HG02981 (cell line): ENCODE measurements at regions not wholly inside any gene's neighbourhood (a gene's known extent, or its start where the extent isn't known, plus 50 kb on each side); places are given as distances from the start of the nearest gene placed in this dataset.
"Not testable (repeated sequence)": the region's sequence is repeated elsewhere in the genome, so short reads cannot be mapped to it uniquely, and the experiment has no call there.

Experiments used
- ATAC-seq: cut with Tn5 transposase; IDR thresholded peaks from one replicate; pipeline ENCODE4 v1.9.1; 2021; ENCODE audit warnings: mild to moderate bottlenecking, moderate library complexity; ENCODE audit not compliant: unreplicated experiment

DNA sequence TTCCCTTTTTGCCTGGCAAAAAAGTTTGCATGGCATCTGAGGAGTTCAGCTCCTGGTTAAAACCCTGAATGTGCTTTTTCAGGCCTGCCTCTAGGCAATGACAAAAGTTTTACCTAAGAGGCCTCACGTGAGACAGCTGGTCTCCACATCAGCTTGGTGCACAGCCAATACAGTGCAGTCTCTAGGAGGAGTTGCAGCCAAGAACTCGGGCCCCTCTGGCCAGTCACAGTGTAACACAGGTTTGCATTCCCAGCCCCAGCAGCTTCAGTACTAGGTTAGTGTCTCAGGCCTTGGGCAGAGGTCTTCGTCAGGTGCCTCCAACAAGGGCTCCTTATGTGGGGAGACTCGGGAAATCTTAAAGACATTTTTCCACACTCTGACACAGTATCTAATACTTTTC is 771.7 kb downstream of the SORCS1 start:
- ATAC-seq: no peak

DNA sequence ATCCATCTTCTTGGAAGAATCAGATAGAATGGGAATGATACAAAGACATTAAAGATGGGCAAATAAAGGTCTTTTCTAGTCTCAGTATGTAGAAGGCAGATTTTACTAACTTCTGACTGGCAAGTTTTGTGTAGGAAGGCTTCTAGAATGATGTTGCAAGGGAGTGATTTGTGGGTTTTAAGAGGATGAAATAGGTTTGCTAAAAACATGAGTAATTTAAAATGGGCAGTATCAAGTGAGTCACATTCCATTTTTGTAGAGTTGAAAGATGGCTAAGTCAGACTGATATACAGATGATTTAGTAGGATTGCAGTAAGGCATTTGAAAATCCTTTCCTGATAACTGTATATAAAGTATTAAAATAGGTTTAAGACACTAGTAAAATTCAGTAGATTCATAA is 777.4 kb downstream of the SORCS1 start:
- ATAC-seq: no peak

DNA sequence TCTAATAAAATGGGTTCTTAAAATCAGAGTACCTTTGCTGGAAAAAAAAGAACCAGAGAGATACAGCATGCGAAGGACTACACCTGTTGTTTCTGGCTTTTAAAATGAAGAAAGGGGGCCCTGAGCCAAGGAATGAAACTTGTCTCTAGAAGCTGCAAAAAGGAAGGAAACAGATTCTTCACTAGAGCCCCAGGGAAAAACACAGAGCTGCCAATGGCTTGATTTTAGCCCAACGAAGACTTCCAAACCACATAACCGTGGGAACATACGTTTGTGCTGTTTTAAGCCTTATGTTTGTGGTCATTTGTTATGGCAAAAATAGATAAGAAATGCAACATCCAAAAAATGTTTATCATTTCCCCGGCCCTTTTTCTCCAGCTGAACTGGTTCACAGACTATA is 780.0 kb downstream of the SORCS1 start:
- no peak for ATAC-seq

DNA sequence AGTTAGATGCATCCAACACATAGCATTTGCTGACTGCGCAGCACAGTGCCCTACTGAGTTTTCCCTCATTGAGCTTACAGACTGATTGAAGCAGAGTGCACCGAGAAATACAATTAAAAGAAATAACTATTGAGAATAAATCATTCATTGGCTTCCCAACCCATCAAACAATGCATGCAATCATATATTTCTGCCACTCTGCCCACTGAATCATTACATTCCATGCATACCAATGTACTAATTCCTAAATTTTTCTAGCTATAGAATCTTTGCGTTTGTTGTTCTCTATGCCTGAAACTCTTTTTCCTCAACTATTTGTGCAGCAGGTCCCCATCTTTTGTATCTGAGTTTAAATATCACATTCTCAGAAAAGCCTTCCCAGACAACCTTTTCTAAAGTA is 783.8 kb downstream of the SORCS1 start:
- no peak for ATAC-seq

DNA sequence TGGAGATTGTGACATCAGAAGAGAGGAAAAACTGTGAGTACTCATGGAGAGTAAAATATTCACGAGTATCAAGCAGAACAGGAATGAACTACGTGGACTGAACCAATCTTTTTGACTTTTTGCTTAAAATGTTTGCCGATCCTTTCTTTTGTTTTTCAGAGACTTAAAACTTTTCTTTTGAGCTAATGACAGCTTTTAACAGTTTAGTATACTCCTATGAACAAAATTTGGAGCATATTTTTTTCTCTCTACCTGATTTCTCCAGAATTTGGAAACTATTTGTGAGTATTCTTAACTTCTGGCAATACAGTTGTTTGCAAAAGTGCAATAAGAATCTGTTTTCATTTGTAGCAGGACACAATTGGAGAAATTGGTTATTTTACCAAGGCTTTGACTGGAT is 786.3 kb downstream of the SORCS1 start:
- no peak for ATAC-seq

DNA sequence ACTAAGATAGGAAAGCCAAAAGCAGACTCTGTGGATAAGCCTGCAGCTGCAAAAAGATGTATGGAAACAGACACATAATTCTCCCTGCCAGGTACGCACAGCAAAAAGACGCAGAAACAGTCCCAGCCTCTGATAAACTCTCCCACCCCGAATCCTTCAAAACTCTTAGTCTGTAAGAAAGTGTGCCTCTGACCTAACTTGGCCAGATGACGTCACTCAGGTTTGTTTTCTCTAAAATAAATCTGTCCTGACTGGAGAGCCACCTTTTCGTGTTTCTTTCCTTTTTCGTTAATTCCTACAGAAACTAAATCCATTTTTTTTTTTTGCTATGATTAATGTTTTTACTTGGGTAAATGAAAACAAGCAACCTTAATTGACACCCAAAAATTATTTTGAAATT is 793.8 kb downstream of the SORCS1 start:
- ATAC-seq: no peak

DNA sequence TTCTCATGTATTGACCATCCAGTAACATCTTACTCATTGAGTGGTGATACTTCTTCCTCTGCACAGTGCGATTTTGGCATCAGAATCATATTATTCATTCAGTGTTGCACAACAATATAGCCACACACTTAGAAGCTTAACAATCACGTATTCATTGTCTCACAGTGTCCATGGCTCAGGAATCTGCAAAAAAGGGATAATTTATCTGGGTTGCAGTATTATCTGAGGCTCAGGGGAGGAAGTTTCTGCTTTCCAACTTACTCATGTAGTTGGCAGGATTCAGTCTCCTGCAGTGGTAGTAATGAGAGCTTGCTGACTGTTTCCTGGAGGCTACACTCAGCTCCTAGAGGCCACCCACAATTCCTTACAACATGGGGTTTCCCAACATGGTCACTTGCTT is 803.6 kb downstream of the SORCS1 start:
- no peak for ATAC-seq

DNA sequence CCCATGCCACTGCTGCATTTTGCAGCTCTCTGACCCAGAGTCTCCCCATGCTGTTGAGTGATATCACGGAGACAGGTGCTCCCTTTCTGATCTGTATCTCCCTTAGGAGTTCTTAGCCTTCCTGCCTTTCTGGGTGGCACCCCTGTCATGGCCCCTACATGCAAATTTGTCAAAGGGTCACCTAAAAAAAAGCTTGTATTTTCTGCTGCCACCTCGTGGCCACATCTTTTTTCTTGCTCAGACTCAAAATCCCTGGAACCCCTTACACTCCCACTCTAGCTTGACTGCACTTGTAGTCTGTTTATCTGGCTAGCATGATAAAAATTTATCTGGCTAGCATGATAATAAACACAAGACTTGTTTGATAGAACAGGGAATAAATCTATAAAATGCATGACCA is 809.1 kb downstream of the SORCS1 start:
- ATAC-seq: no peak

DNA sequence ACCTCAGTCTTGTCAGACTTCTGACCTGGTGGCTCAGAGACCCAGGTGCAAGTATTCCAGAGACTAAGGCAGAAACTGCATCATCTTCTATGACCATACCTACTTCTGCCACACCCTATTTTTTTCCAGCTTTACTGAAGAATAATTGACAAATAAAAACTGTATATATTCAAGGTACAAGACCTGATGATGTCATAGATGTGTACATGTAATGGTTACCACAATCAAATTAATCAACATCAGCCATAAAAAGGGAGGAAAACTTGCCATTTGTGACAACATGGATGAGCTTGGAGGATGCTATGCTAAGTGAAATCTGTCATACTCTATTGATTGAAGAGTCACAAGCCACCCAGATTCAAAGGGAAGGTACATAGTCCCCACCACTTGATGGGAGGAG is 815.6 kb downstream of the SORCS1 start:
- no peak for ATAC-seq

DNA sequence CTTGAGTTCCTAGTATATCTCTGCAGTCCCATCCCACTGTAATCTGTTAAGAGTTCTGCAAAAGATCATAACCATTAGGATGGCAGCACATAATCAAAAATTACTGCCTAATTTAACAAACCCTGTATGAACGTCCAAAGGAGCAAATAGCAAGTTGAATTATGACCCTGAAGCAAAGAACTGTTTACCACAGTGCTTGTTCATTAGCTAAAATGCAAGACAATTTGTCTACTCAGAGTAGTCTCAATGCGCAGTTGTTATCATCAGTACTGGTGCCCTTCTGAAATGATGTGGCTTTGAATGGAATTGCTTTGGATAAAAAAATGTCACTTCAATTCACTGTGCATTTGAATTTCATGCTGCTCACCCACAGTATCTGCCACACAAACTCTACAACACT is 817.0 kb downstream of the SORCS1 start:
- ATAC-seq: no peak

DNA sequence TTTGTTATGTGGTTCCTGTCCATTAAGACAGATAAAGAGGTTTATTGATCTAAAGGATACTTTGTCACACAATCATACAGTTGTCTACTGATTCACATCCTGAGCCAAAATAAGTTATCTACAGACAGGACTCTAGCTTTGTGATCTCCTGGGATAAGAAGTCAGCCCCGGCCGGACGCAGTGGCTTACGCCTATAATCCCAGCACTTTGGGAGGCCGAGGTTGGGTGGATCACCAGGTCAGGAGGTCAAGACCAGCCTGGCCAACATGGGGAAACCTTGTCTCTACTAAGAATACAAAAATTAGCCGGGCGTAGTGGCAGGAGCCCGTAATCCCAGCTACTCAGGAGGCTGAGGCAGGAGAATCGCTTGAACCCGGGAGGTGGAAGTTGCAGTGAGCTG is 821.0 kb downstream of the SORCS1 start:
- not testable (repeated sequence) for ATAC-seq

DNA sequence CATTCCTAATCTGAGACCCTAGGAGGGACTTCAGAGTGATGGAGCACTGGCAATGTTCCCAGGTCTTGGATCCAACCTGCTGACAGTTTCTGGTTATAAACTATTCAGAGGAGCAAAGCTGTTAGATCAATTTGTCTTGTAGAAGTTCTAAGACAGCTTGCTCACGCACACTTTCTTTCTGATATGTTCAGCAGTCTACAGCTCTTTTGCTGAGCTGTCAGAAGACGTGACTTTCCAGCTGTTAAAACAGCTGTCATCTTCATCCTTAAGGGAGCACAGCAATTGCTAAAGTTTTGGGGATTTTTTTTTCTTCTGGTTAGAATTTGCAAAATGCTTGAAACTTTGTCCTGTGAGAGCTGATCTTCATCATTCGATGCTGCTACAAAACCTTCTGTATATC is 823.1 kb downstream of the SORCS1 start:
- no peak for ATAC-seq

DNA sequence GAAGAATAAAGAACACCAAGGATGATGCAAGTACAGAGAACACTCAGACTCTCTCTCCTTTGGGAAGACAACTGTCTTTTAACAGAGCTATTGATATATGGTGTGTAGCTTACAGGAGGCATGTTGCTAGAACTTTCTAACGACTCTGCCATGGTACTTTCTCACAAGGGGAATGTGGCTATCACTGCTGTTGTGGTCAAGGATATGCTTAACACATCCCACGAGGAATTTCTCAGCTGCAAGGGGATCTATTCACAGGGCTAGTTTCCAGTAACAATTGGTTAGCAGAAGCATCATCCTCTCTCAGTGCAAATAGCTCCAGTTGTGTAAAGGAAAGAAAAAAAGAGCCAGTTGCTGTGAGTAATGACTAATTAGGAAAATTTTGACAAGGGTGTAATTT is 826.0 kb downstream of the SORCS1 start:
- ATAC-seq: no peak

DNA sequence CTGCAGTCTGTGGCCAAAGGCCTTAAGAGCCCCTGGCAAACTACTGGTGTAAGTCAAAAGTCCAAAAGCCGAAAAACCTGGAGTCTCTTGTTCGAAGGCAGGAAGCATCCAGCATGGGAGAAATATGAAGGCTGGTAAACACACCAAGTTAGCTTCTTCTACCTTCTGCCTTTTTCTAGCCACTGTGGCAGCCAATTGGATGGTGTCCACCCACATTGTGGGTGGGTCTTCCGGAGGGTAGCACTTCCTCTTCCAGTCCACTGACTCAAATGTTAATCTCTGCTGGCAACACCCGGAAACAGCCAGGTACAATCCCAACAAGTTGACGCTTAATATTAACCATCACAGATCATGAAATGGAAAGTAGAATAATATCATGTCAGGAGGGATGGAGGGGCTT is 827.6 kb downstream of the SORCS1 start:
- no peak for ATAC-seq

DNA sequence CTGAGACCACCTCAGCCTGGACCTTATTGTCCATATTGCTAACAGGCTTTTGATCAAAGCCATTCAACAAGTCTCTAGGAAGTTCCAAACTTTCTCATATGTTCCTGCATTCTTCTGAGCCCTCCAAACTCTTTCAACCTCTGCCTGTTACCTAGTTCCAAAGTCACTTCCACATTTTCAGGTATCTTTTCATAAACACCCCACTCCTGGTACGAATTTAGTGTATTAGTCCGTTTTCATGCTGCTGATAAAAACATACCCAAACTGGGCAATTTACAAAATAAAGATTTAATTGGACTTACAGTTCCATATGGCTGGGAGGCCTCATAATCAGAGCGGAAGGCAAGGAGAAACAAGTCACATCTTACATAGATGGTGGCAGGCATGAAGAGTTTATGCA is 836.8 kb downstream of the SORCS1 start:
- no peak for ATAC-seq

DNA sequence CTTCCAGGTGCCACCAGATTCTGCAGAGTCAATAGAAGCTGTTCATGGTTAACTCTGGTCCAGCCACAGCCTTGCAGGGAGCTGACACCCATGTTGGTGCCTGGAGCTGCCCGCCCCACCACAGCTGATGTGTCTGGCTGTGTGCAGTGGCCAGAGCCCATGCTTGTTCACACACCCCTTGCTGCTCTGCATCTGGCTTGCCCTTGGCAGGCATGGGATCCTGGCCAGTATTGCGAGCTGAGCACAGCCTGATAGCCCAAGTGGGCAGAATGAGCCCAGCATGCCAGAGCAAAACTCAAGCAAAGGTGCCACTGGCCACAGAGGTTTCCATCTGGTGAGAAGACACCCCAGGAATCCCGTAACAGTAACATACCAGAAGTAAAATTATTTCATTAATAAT is 843.6 kb downstream of the SORCS1 start:
- no peak for ATAC-seq

DNA sequence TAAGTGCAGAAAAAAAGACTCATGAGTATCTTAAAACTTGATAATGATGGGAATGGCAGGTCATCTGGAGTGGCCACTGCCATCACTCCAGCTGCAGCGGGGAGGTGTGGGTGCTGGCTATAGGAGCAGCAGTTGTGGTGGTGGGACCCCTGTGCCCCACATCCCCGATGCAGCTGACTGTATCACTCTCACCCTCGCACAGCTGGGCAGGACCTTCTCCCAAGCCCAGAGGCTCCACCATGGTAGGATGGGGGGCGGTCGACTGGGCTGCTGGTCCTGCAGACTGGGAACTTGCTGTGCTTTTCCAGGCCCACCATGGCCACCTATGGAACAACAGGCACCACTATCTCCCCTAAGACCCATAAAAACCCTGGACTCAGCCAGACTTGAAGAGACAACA is 844.4 kb downstream of the SORCS1 start:
- ATAC-seq: no peak

DNA sequence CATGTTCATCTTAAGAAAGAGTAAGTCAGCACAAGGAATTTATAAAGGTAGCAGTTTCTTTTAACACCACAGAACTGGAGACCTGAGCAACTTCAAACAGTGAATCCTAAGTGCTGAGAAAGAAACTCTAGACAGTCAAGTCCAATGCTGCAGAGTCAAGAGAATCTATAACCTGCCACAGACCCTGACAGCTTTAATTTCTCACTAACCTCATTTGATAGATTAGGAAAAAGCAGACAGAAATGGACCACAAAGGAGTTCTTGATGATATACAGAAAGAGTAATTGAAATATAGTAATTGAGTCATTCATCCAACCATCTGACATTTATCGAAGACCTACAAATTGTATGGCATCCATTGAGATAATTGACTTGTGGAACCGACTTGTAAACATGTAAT is 847.0 kb downstream of the SORCS1 start:
- ATAC-seq: no peak

DNA sequence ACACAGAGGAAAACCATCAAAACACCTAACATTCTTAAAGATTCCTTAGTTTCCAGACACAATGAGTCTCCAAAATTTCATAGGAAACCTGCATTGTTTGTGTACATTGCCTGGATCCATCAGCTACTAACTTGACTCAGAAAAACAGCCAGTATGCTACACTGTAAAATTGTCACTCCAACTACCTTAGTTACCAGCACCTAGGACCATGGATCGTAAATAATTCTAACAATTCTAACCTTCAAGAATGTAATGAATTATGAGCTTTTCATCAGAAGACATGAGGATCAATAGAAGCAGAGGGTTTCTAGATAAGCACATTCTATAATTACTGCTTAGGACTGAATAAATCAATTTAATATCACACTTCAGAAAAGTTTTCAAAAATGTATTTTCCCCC is 851.5 kb downstream of the SORCS1 start:
- no peak for ATAC-seq

DNA sequence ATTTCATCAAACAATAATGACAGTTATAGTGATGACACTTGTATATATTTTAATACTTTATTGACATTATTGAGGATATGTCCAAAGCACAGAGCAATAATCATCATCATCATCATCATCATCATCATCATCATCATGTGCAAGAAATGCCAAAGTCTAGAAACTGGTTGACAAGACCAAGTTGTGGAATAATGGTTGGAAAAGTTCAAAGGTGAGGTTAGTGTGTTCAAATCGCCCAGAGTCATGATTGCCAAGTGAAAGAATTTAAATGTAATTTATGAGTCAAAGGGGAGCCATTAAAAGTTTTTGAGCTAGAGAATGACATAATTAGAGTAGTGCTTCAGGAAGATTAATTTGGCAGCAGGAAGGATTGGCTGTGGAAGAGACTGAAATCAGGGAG is 852.4 kb downstream of the SORCS1 start:
- no peak for ATAC-seq

DNA sequence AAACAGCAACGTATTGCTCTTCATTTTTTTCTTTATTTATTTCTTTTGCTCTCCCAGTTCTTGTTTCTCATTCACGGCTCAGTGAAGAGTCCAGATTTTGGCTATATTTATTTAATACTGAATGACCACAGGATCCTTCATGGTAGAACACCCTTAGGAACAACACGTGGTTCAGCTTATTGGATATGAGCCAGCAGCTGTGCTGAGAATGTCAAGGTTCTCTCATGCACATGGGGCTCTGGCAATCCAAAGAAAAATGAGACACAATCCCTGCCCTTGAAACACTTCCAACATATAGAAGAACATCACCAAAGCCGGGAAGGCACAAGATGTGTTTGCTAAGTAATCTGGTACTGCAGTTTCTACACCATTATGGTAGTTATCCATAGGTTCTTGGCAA is 852.9 kb downstream of the SORCS1 start:
- ATAC-seq: no peak

DNA sequence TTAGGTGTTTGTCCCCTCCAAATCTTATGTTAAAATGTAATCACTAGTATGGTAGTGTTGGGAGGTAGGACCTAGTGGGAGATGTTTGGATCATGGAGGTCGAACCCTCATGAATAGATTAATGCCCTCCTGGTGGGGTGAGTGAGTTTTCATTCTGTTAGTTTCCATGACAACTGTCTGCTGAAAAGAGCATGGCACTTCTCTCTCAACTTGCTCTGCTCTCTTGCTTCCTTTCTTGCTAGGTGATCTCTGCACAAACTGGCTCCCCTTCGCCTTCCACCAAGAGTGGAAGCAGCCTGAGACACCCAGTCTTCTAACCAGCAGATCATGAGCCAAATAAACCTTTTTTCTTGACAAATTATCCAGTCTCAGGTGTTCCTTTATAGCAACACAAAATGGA is 853.9 kb downstream of the SORCS1 start:
- no peak for ATAC-seq

DNA sequence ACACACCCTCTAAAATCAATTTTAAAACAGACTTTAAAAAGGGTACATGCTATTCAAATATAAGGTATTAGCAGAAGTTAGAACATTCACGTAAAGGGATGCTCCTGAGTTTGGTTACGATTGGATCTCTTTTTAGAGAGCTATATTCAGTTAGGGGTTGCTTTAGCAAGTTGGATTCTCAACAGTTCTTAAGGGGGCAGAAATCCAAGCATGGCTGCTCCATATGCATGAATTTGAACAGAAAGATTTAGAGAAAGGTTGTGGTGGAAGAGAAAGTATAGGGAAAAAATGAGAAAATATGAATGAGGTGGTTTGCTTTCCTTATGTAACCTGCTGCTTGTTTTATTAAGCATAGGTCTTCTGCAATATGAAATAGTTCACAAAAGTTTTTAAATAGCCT is 855.1 kb downstream of the SORCS1 start:
- no peak for ATAC-seq

DNA sequence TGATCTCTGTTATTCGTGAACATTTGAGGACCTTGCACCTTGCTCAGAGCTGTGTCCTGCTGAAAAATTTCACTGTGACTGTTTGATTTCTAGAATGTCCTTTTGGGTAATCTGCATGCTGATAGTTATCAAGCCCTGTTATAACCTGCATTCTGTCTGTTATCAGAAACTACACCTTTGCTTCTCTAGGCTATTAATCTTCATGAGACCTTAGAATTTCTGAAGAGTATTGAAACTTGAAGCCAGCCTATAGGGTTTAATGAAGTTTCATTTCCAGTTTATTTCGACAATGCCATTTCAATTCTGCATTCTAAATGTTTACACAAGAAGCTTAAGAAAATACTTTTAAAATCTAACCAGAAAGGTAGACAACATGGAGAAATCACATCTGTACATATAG is 856.2 kb downstream of the SORCS1 start:
- no peak for ATAC-seq
